ENCODE measurements at regions not wholly inside any gene's neighbourhood (a gene's known extent, or its start where the extent isn't known, plus 50 kb on each side); places are given as distances from the start of the nearest gene placed in this dataset.
"Not testable (repeated sequence)": the region's sequence is repeated elsewhere in the genome, so short reads cannot be mapped to it uniquely, and the experiment has no call there.

GRCh38 chrX:50996930-50997329 is 86.4 kb downstream of the BMP15 start:
- TF ChIP-seq CTCF (IDR thresholded peaks at IDR 0.05; ENCODE audit: low read depth, low read length), result no peak
- DNase-seq (ENCODE audit: extremely low read depth, low read depth), result no peak

DNA sequence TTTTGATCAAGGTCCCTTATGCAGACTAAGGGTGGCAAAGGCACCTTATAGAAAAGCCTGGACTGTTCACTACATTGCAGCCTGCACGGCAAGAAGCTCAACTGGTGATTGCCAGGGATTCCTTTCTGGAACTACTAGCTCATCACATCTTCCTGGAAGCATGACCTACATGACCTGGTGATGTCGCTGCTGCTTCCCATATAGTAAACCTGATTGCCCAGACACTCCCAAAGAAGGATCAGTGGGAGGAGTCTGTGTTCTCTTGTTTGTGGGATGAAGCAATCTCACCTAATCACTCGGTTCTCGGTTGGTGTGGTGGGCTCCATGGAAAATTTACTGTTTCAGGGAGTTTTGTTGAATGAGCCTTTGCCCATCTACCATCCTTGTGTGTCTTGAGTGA is 89.8 kb downstream of the BMP15 start:
- not testable (repeated sequence) for DNase-seq (ENCODE audit: extremely low read depth, low read depth)

DNA sequence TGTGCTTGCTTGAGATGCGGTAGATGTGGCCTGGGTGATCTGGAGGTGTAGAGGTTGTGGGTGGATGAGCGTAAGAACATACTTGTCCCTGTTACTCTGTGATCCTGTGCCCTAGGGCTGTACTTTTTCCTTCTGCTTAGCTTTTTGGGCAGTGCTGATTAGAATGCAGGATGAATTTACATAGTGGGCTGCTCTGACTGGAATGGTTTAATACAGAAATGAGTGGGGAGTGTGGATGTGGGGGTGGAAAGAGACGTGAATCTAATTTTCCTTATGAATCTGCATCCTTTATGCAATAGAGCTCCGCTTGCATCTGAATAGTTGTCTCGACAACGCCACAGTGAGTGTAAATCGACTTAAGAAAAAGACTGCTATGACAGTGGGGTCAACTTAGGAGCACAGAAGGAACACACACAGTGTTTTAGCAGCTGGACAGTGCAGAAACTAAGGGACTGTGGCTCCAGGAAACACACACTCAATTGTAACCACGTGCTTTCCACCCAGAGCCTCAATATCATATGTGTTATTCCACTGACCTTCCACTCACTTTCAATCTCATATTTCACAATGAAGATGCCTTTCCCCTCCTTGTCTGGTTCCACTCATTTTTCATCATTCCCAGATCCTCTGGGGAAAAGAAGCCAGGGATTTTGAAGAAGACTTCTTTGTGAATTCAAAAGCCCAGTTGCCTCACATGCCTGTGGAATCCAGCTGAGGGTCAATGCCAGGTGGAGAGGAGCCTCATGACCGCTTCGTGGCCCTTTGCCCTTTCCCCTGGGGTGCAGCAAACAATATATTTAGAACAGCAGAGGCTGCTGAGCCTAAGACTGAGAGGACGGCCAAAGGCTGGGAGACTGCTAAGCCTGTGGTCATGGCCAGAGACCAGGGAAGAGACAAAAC is 91.4 kb downstream of the BMP15 start:
- DNase-seq (ENCODE audit: extremely low read depth, low read depth), result not testable (repeated sequence)

GRCh38 chrX:51006064-51006463 is 95.5 kb downstream of the BMP15 start:
- no peak for TF ChIP-seq CTCF (IDR thresholded peaks at IDR 0.05; ENCODE audit: low read depth, low read length)
- DNase-seq (ENCODE audit: extremely low read depth, low read depth), result no peak

GRCh38 chrX:51024106-51024696 is 113.7 kb downstream of the BMP15 start:
- DNase-seq (ENCODE audit: extremely low read depth, low read depth), result no peak
- no peak for TF ChIP-seq CTCF (IDR thresholded peaks at IDR 0.05; ENCODE audit: low read depth, low read length)

GRCh38 chrX:51026862-51027261 is 116.3 kb downstream of the BMP15 start:
- no peak for TF ChIP-seq CTCF (IDR thresholded peaks at IDR 0.05; ENCODE audit: low read depth, low read length)
- no peak for DNase-seq (ENCODE audit: extremely low read depth, low read depth)

GRCh38 chrX:51035746-51036145 is 125.2 kb downstream of the BMP15 start:
- DNase-seq (ENCODE audit: extremely low read depth, low read depth), result no peak
- TF ChIP-seq CTCF (IDR thresholded peaks at IDR 0.05; ENCODE audit: low read depth, low read length), result no peak

- no peak for TF ChIP-seq CTCF (IDR thresholded peaks at IDR 0.05; ENCODE audit: low read depth, low read length)
- no peak for DNase-seq (ENCODE audit: extremely low read depth, low read depth)
These were observed 137.4 kb downstream of the BMP15 start for GRCh38 chrX:51047950-51048349.
